GM12878 (cell line): ENCODE measurements at regions not wholly inside any gene's neighbourhood (a gene's known extent, or its start where the extent isn't known, plus 50 kb on each side); places are given as distances from the start of the nearest gene placed in this dataset.

Experiments
- ATAC-seq: fragments of 200-7000 bp; cut with Tn5 transposase; 3 replicates; pipeline ENCODE4 v1.9.1; 2020; ENCODE audit warnings: mild to moderate bottlenecking, moderate library complexity
- BruUV-seq: library from RNA; stranded (reverse); fragments of 400-500 nt; replicated peaks from 2 replicates; lab custom pipeline; 2021; lab: Mats Ljungman, UMichigan
- CTCF ChIA-PET: fragments of 300-600 bp; sonication (Branson Sonifier 250); formaldehyde crosslinking; extraction: SDS; loops from one replicate; lab custom pipeline; 2021; ENCODE audit warnings: inconsistent platforms; lab: Yijun Ruan, JAX
- POLR2A ChIA-PET: fragments of 350-600 bp; formaldehyde crosslinking; extraction: SDS; loops from one replicate; lab custom pipeline; 2021; ENCODE audit warnings: inconsistent platforms; lab: Charles Lee
- RAD21 ChIA-PET: fragments of 300-600 bp; sonication (Branson Sonifier 250); formaldehyde crosslinking; loops from one replicate; lab custom pipeline; 2023; ENCODE audit warnings: antibody characterized with exemption; ENCODE audit not compliant: unreplicated experiment; lab: Charles Lee
- SMC1A ChIA-PET: fragments of 300-600 bp; sonication (Branson Sonifier 250); formaldehyde crosslinking; loops from one replicate; lab custom pipeline; 2023; ENCODE audit not compliant: unreplicated experiment, uncharacterized antibody; lab: Charles Lee
- DNase-seq: peaks from one replicate; pipeline ENCODE4 v3.0.0-alpha.2; 2011; ENCODE audit warnings: low read depth, low spot score
- FAIRE-seq: peaks from 3 replicates; lab custom pipeline; 2011; peaks lifted over from hg19 to GRCh38; lab: Jason Lieb, UNC
- H2AFZ ChIP-seq: 2 replicates; pipeline ENCODE4 v1.6.0; 2011; ENCODE audit warnings: low read depth, low read length, control low read depth; ENCODE audit not compliant: control insufficient read depth
- H3K27ac ChIP-seq: 2 replicates; pipeline ENCODE4 v1.5.1; 2011; ENCODE audit warnings: control low read depth; ENCODE audit not compliant: control insufficient read depth, insufficient read depth
- H3K27me3 ChIP-seq, 2 experiments: replicated peaks in 1 of 2; 2 replicates each; pipeline versions ENCODE4 v1.6.0 to v1.6.1; 2011; ENCODE audit warnings: low read length in 1 of 2; ENCODE audit not compliant: control insufficient read depth in 2 of 2, insufficient read depth in 2 of 2
- H3K36me3 ChIP-seq, 2 experiments: 2 replicates each; pipeline ENCODE4 v1.5.1; 2011; ENCODE audit warnings: low read length in 1 of 2; ENCODE audit not compliant: control insufficient read depth in 2 of 2, insufficient read depth in 2 of 2
- H3K4me1 ChIP-seq: 2 replicates; pipeline ENCODE4 v1.6.1; 2011; ENCODE audit warnings: mild to moderate bottlenecking, low read length, moderate library complexity, mixed read lengths; ENCODE audit not compliant: control insufficient read depth, insufficient read depth
- H3K4me2 ChIP-seq: 2 replicates; pipeline ENCODE4 v1.6.0; 2011; ENCODE audit warnings: control low read depth; ENCODE audit not compliant: control insufficient read depth, insufficient read depth
- H3K4me3 ChIP-seq: fragments of 200-600 bp; sonication (generic); 2 replicates; pipeline ENCODE4 v1.5.1; 2016
- H3K79me2 ChIP-seq: 2 replicates; pipeline ENCODE4 v1.6.0; 2011; ENCODE audit warnings: low read length; ENCODE audit not compliant: control insufficient read depth, insufficient read depth
- H3K9ac ChIP-seq: 2 replicates; pipeline ENCODE4 v1.8.0; 2011; ENCODE audit warnings: low read length, control low read depth, mixed read lengths; ENCODE audit not compliant: control insufficient read depth, insufficient read depth
- H3K9me3 ChIP-seq: replicated peaks from 3 replicates; pipeline ENCODE4 v1.5.1; 2011; ENCODE audit warnings: mild to moderate bottlenecking, low read length; ENCODE audit not compliant: control insufficient read depth, insufficient read depth
- H4K20me1 ChIP-seq: 2 replicates; pipeline ENCODE4 v1.6.0; 2011; ENCODE audit not compliant: control insufficient read depth, insufficient read depth
- EED ChIP-seq: sonication (generic); IDR thresholded peaks from 2 replicates; pipeline ENCODE4 v1.6.1; 2016; ENCODE audit warnings: antibody characterized with exemption, low read depth
- FOXM1 ChIP-seq: IDR thresholded peaks from 2 replicates; pipeline ENCODE4 v1.6.1; 2012; ENCODE audit warnings: low read depth, mild to moderate bottlenecking, inconsistent platforms, low read length, moderate library complexity
- GATAD2B ChIP-seq: fragments of 450-650 bp; conservative IDR thresholded peaks from 2 replicates; pipeline ENCODE4 v1.6.1; 2017; ENCODE audit warnings: low read depth, mild to moderate bottlenecking, moderate library complexity
- NFYB ChIP-seq: IDR thresholded peaks from 2 replicates; pipeline ENCODE4 v1.6.1; 2011; ENCODE audit warnings: low read depth, mild to moderate bottlenecking, low read length, improper control_type of control experiment, moderate library complexity; ENCODE audit not compliant: insufficient read depth
- RAD21 ChIP-seq: IDR thresholded peaks from 2 replicates; pipeline ENCODE4 v1.6.1; 2011; ENCODE audit warnings: mild to moderate bottlenecking, low read depth, low read length, moderate library complexity; ENCODE audit not compliant: insufficient read depth
- RAD51 ChIP-seq: fragments of 450-650 bp; IDR thresholded peaks from 2 replicates; pipeline ENCODE4 v1.6.1; 2016; ENCODE audit warnings: moderate library complexity, mild to moderate bottlenecking, inconsistent platforms
- RBBP5 ChIP-seq: fragments of 200-600 bp; sonication (generic); conservative IDR thresholded peaks from 2 replicates; pipeline ENCODE4 v1.6.1; 2016
- SMAD5 ChIP-seq: IDR thresholded peaks from 2 replicates; pipeline ENCODE4 v1.6.1; 2016; ENCODE audit warnings: antibody characterized with exemption, low read depth
- SMC3 ChIP-seq: IDR thresholded peaks from 2 replicates; pipeline ENCODE4 v1.6.1; 2011; ENCODE audit warnings: low read length, improper control_type of control experiment, borderline replicate concordance
- SUPT20H ChIP-seq: IDR thresholded peaks from 2 replicates; pipeline ENCODE4 v1.6.1; 2011; ENCODE audit warnings: low read depth, mild to moderate bottlenecking, low read length, moderate library complexity, borderline replicate concordance; ENCODE audit not compliant: control insufficient read depth
- YY1 ChIP-seq: IDR thresholded peaks from 2 replicates; pipeline ENCODE4 v1.6.1; 2011; ENCODE audit warnings: low read depth, mild to moderate bottlenecking, low read length
- ZBED1 ChIP-seq: IDR thresholded peaks from 2 replicates; pipeline ENCODE4 v1.6.1; 2016; ENCODE audit warnings: borderline replicate concordance
- ZSCAN29 ChIP-seq: fragments of 450-650 bp; IDR thresholded peaks from 2 replicates; pipeline ENCODE4 v1.6.1; 2017; ENCODE audit warnings: mild to moderate bottlenecking, moderate library complexity
- WGBS: methylation state at CpG from one replicate; pipeline ENCODE4 v1.1.6; 2016; ENCODE audit warnings: low lambda C conversion rate; ENCODE audit not compliant: insufficient replicate concordance, insufficient coverage; ENCODE audit errors: missing lambda C conversion rate; 5-methylcytosine and 5-hydroxymethylcytosine counted together
- in situ Hi-C: fragments of 300-500 bp; cut with MboI; formaldehyde crosslinking; loops from 9 replicates; pipeline ENCODE4 v1.14.3; 2018; ENCODE audit warnings: mixed read lengths
- intact Hi-C: fragments of 100-400 bp; cut with micrococcal nuclease; formaldehyde crosslinking; loops from one replicate; pipeline ENCODE4 v1.14.2; 2022; ENCODE audit not compliant: unreplicated experiment
- TF ChIP-seq, protein P1 (sequence below): fragments of 450-650 bp; IDR thresholded peaks from 2 replicates; pipeline ENCODE4 v1.6.1; 2018; ENCODE audit warnings: borderline replicate concordance, mild to moderate bottlenecking; ENCODE audit not compliant: partially characterized antibody
- TF ChIP-seq, protein P2 (sequence below): fragments of 450-650 bp; IDR thresholded peaks from 2 replicates; pipeline ENCODE4 v1.6.1; 2017; ENCODE audit warnings: mild to moderate bottlenecking, moderate library complexity

DNA sequence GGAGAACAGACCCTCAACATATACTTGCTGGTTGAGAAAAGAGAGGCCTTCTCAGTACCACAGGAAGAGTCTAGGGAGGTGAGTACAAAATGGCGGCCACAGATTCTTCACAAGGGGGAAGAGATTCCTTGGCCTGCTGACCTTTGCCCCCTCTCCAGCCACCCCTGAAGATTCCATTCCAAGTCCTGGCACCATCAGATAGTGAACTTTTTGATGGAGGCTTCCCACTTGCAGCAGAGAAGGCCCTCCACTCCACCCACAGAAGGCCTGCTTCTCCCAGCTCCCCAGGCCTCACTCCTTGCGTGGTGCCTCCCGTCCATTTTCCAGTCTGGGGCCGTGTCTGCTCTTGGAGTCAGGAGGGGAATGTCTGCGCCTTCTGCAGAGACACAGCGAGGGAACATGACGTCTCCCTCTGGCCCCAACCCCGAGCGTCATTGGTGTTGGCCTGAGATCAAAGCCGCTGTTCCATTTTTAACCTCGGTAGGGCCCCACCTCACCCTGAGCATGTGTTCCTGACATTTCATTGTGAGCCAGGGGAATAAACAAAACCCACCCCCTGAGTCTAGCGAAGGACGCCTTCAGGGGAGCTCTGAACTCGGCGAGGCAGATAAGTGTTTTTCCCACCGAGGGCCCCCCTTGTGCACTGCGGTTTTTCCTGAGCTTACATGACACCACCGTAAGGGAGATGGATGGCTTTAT lies 268.7 kb upstream of the TBX3 start:
- H2AFZ ChIP-seq, result no peak overlapping the region
- TF ChIP-seq YY1 (no peak), SMC3 (no peak), SUPT20H (no peak), RBBP5 (no peak), ZSCAN29 (no peak), RAD51 (no peak), RAD21 (no peak), EED (no peak), NFYB (no peak), GATAD2B (no peak), SMAD5 (no peak), FOXM1 (no peak), ZBED1 (no peak)
- TF ChIP-seq, protein P1, sequence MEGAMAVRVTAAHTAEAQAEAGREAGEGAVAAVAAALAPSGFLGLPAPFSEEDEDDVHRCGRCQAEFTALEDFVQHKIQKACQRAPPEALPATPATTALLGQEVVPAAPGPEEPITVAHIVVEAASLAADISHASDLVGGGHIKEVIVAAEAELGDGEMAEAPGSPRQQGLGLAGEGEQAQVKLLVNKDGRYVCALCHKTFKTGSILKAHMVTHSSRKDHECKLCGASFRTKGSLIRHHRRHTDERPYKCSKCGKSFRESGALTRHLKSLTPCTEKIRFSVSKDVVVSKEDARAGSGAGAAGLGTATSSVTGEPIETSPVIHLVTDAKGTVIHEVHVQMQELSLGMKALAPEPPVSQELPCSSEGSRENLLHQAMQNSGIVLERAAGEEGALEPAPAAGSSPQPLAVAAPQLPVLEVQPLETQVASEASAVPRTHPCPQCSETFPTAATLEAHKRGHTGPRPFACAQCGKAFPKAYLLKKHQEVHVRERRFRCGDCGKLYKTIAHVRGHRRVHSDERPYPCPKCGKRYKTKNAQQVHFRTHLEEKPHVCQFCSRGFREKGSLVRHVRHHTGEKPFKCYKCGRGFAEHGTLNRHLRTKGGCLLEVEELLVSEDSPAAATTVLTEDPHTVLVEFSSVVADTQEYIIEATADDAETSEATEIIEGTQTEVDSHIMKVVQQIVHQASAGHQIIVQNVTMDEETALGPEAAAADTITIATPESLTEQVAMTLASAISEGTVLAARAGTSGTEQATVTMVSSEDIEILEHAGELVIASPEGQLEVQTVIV, result no peak
- TF ChIP-seq, protein P2, sequence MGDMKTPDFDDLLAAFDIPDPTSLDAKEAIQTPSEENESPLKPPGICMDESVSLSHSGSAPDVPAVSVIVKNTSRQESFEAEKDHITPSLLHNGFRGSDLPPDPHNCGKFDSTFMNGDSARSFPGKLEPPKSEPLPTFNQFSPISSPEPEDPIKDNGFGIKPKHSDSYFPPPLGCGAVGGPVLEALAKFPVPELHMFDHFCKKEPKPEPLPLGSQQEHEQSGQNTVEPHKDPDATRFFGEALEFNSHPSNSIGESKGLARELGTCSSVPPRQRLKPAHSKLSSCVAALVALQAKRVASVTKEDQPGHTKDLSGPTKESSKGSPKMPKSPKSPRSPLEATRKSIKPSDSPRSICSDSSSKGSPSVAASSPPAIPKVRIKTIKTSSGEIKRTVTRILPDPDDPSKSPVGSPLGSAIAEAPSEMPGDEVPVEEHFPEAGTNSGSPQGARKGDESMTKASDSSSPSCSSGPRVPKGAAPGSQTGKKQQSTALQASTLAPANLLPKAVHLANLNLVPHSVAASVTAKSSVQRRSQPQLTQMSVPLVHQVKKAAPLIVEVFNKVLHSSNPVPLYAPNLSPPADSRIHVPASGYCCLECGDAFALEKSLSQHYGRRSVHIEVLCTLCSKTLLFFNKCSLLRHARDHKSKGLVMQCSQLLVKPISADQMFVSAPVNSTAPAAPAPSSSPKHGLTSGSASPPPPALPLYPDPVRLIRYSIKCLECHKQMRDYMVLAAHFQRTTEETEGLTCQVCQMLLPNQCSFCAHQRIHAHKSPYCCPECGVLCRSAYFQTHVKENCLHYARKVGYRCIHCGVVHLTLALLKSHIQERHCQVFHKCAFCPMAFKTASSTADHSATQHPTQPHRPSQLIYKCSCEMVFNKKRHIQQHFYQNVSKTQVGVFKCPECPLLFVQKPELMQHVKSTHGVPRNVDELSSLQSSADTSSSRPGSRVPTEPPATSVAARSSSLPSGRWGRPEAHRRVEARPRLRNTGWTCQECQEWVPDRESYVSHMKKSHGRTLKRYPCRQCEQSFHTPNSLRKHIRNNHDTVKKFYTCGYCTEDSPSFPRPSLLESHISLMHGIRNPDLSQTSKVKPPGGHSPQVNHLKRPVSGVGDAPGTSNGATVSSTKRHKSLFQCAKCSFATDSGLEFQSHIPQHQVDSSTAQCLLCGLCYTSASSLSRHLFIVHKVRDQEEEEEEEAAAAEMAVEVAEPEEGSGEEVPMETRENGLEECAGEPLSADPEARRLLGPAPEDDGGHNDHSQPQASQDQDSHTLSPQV, result no peak
- ChIA-PET CTCF (interaction anchor here (1.5 kb wide), 1 partner anchor 28 kb away, joined by 4 read pairs; no protein-coding TSS in a partner anchor), RAD21 (no interaction called here), SMC1A (interaction anchor here (0.6 kb wide), 1 partner anchor 115 kb away, joined by 3 read pairs; no protein-coding TSS in a partner anchor), POLR2A (no interaction called here)
- no peak overlapping the region for H3K4me2 ChIP-seq
- no peak overlapping the region for H3K9ac ChIP-seq
- no peaks in the 10 kb centered on the region for H3K9me3 ChIP-seq
- no peaks in the 10 kb centered on the region for H3K36me3 ChIP-seq
- H3K4me1 ChIP-seq, result no peaks in the 10 kb centered on the region
- no peaks in the 10 kb centered on the region for H3K79me2 ChIP-seq
- in situ Hi-C loops, result no loop called here
- FAIRE-seq, result no peak
- no peaks in the 10 kb centered on the region for H3K27me3 ChIP-seq
- no peak for DNase-seq
- WGBS, result 42% methylated on average over 18 of the region's 18 CpGs
- intact Hi-C loops, result no loop called here
- BruUV-seq, result no TSS peak
- no peak for ATAC-seq
- no peak overlapping the region for H3K4me3 ChIP-seq
- no peaks in the 10 kb centered on the region for H4K20me1 ChIP-seq
- H3K27ac ChIP-seq, result no peak overlapping the region
